GM12891 (cell line): ENCODE measurements at regions not wholly inside any gene's neighbourhood (a gene's known extent, or its start where the extent isn't known, plus 50 kb on each side); places are given as distances from the start of the nearest gene placed in this dataset.

Experiments used
- PAX5 ChIP-seq: IDR thresholded peaks from 2 replicates; pipeline ENCODE4 v1.6.1; 2011; ENCODE audit warnings: low read length, moderate library complexity, mild to moderate bottlenecking; ENCODE audit not compliant: insufficient read depth, severe bottlenecking
- POLR2A ChIP-seq: IDR thresholded peaks from 2 replicates; pipeline ENCODE4 v1.6.1; 2011; ENCODE audit warnings: low read depth, low read length, control low read depth
- POLR2AphosphoS5 ChIP-seq: IDR thresholded peaks from 2 replicates; pipeline ENCODE4 v1.6.1; 2011; ENCODE audit warnings: low read depth, low read length, control low read depth
- POU2F2 ChIP-seq: IDR thresholded peaks from 2 replicates; pipeline ENCODE4 v1.6.1; 2011; ENCODE audit warnings: low read depth, mild to moderate bottlenecking, control low read depth, low read length, moderate library complexity
- SPI1 ChIP-seq: IDR thresholded peaks from 2 replicates; pipeline ENCODE4 v1.6.1; 2011; ENCODE audit warnings: low read depth, low read length, control low read depth
- TAF1 ChIP-seq: IDR thresholded peaks from 2 replicates; pipeline ENCODE4 v1.6.1; 2011; ENCODE audit warnings: low read depth, low read length, control low read depth

DNA sequence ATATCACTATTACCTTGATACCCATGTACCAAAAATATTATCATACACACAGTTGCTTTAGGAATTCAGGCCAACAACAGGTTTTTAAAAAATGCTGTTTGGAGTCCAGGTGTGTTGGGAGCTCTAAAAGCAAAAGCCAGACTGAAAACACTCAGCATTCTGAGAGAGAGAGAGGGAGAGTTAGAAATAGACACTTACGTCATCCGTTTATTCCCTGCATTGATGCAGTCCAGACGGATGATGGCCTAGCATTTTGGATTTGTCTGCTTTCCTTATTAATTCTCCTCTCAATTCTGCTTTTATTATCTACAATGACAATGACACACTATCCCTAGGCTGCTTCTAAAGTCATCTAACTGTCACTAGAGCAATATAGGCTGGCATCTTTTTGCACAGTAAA lies 358.3 kb upstream of the BOD1L1 start:
- TF ChIP-seq SPI1 (no peak), TAF1 (no peak), POLR2A (no peak), POLR2AphosphoS5 (no peak), POU2F2 (no peak), PAX5 (no peak)
